Endothelial cell of hepatic sinusoid (primary cell): ENCODE measurements at regions not wholly inside any gene's neighbourhood (a gene's known extent, or its start where the extent isn't known, plus 50 kb on each side); places are given as distances from the start of the nearest gene placed in this dataset.

ENCODE experiments used
- in situ Hi-C: cut with HindIII; loops from 2 replicates; pipeline ENCODE4 v1.10.0; 2017; ENCODE audit warnings: low sequenced_read_pairs

DNA sequence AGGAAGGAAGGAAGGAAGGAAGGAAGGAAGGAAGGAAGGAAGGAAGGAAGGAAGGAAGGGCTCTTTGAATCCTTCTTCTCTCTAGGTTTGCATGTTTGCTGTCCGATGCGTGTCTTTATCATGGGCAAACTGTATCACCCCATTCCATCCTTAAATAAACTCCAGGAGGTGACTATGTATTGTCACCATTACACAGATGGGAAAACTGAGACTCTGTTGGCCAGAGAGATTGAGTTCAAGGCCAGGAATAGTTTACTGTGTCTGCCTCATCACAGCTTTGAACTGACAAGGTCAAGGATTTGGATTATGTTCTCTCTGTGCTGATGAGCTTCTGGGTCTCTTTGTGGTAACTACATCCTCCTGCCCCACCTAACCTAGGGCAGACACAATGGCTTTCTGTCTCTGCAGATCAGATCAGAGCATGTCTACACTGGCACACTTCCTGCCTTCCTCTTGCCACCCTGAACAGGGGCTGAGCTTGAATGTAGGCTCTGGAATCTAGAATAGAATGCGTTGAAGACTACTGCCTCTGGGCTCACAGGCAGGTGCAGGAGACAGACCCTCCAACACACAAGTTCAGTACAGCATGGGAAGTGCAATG is 78.9 kb upstream of the MAP1LC3B2 start:
- in situ Hi-C loops: no loop called here

DNA sequence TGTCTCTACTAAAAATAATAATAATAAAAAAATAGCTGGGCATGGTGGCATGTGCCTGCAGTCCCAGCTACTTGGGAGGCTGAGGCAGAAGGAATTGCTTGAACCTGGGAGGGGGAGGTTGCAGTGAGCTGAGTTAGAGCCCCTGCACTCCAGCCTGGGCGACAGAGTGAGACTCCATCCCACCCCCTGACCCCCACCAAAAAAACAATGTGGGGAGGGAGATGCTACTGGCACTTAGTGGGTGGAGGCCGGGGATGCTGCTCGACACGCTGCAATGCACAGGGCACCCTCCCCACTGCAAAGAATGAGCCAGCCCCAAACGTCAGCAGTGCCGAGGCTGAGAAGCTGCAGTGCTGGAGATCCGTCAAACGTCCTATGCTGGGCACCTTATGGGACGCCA is 77.5 kb upstream of the MAP1LC3B2 start:
- in situ Hi-C loops: no loop called here

DNA sequence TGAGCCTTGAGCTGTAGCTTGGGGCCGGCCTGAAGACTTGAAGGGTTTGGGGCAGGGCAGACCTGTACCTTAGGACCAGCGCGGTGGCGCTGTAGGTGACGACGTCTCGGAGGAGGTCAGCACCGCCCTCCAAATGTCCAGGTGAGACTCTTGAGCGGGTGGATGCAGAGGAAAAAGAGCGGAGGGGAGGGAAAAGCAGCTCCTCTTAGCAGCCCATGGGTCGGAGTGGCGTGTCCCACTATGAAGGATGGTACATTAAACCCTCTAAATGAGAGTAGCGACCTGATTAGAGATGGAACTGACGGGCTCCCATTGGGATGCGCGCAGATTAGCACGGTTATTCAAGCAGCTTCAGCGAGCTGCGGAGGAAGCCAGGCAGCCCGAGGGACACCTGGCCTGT is 77.0 kb upstream of the MAP1LC3B2 start:
- in situ Hi-C loops: no loop called here

DNA sequence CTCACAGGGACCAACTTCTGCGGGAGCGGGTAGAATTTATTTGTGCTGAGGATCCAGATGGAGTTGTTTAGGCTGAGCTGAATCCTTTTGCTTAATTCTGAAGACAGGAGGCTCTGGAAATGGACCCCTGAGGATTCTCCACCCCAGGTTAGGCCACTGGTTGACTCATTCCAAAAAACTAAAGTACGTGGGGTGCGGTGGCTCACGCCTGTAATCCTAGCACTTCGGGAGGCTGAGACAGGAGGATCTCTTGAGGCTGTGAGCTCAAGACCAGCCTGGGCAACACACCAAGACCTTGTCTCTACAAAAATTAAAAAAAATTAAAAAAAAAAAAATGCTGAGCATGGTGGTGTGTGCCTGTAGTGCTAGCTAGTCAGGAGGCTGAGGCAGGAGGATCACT is 76.3 kb upstream of the MAP1LC3B2 start:
- in situ Hi-C loops: no loop called here

DNA sequence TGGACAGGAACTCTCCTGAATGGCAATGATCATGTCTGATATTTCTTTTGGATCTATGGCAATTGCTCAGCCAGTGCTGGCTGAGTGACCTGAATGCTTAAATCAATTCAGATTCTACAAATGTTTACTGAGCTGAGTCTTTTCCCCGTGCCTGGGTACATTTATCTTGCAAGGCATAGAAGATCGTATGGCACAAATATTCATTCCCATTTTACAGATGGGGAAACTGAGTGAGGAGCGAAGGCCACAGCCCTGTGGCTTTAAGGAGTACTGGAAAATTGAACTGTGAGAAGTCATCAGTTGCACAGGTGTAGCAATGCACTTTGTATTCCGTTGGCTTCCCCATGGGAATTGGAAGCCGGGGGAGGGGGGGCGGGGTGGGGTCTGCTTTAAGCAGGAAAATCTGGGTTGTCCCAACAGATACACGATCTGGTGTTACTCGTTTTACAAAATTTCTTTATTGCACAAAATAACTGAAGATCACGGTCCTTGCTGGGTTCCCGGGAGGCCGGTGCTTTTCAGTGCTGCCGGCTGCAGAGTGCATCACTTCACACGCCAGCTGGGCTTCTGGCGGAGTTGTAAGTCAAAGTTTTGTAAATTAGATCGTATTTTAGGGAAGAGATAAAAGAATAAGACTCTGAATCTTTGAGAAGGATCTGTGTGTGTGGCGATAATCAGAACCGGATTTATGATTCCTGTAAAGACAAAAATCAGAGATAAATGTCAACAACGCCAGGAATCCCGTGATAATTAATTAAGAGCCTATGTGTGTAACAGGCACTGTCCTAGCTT is 75.0 kb upstream of the MAP1LC3B2 start:
- in situ Hi-C loops: no loop called here

DNA sequence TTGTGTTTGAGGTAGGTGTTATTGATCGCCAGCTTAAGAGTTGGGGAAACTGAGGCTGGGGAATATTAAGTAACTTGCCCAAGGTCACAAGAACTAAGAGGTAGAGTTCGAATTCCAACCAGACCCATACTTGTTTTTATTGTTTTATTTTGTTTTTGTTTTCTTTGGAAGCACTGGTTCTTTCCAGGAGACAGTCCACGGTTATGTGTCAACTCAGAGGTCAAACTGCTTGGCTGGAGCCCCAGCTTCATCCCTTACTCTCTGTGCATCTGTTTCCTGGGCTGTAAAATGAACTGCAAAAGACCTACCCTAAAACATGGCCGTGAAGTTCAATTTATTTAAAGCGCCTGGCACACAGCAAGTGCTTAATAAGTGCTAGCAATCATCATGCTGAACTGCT is 74.4 kb upstream of the MAP1LC3B2 start:
- in situ Hi-C loops: no loop called here

DNA sequence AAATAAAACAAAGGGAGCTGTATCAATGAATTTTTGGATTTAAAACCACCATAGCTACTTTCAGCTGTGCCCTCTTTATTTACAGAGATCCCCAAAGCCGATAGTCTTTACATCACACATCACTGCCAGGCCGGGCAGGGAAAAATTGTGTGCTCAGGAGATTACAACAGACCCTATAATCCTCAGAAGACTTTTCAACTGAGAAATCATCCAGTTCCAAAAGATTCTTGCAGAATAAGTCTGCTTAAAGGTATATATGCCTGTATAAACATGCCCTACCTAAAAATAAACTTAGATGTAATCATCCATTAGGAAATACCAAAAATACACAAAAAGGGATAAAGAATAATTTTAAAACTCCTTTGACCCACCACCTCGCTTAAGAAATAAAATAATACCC is 70.1 kb upstream of the MAP1LC3B2 start:
- in situ Hi-C loops: no loop called here

DNA sequence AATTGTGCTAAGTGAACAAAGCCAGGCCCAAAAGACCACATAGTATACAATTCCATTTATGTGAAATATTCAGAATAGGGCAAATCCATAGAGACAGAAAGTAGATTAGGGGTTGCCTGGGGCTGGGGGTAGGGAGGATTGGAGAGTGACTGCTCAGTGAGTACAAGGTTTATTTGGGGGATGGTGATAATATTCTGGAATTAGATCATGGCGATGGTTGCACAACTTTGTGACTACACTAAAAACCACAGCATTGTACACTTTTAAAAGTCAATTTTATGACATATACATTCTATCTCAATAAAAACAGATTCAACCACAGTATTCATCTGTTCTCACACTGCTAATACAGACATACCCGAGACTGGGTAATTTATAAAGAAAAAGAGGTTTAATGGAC is 68.7 kb upstream of the MAP1LC3B2 start:
- in situ Hi-C loops: no loop called here

DNA sequence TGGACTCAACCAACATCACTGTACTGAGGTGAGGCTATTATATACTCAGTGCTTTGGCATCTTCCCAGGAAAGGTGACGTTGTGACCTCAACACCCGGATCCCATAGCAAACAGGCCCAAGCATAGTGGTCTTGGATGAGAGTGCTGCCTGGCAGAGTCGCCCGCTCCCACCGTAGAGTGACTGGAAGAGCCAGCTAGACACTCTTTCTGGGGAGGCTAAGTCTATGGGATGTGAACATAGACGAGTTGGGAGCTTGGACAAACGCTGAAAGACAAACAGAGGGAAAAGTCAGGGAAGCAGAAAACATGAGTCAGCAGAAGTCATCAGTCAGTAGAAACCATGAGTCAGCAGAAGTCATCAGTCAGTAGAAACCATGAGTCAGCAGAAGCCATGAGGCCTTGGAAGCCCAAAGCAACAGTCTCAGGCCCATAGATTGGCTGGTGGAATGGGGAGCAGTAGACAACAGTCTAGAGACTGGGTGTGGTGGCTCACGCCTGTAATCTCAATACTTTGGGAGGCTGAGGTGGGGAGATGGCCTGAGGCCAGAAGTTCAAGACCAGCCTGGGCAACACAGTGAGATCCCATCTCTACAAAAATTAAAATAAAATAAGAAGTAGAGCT is 66.4 kb upstream of the MAP1LC3B2 start:
- in situ Hi-C loops: no loop called here

DNA sequence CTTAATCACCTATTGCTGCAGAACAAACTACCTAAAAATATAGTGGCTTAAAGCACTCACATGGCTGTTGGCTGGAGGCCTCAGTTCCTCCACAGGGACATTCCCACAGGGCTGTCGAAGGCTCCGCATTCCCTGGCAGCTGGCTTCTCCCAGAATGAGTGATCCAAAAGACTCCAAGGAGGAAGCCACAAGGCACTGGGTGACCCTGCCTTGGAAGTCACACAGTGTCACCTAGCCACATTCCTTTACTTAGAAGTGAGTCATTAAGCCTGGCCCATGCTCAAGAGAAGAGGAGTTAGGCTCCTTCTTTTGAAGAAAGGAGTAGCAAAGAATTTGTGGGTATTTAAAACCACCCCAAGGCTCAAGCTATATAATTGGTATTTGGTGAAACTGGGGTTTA is 63.9 kb upstream of the MAP1LC3B2 start:
- in situ Hi-C loops: no loop called here

DNA sequence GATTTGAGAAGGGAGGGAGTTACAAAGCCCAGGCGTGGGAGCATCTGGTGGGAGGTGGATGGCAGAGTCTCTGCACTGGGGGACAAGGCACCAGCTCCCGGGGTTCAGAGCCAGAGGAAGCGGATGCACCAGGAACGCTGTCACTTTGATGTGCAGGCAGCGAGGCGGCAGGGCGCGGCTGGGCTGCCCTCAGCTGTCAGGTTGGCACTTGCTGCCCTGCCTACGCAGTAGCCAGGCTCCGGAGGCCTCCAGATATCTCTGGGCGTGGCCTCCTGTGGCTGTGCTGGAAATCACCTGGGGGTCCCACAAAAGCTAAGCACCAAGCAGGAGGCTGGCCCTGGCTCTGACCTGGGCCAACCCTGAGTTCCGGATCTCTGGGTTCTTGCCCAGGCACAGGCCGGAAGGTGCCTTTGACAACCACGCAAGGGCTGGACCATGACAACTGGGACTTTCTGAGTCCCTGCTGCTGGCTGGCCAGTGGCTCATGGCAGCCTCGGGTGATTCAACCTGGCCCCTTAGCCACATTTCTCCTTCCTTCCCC is 62.1 kb upstream of the MAP1LC3B2 start:
- in situ Hi-C loops: no loop called here

DNA sequence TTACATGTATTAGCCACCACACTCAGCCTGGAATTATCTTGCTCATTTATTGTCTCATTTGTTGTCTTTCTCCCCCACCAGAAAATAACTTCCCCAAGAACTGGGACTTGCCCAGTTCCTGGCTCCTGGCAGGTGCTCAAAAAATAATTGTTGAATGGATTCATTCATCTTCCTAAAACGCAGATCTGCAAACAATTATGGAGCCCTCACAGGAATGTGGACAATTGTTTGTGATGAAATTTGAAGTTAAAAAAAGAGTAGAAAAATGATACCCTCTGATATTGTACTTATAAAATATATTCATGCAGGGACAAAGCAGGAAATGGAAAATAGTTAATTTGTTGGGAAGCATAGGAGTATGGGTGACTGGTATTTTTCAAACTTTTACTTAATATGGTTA is 60.7 kb upstream of the MAP1LC3B2 start:
- in situ Hi-C loops: no loop called here

DNA sequence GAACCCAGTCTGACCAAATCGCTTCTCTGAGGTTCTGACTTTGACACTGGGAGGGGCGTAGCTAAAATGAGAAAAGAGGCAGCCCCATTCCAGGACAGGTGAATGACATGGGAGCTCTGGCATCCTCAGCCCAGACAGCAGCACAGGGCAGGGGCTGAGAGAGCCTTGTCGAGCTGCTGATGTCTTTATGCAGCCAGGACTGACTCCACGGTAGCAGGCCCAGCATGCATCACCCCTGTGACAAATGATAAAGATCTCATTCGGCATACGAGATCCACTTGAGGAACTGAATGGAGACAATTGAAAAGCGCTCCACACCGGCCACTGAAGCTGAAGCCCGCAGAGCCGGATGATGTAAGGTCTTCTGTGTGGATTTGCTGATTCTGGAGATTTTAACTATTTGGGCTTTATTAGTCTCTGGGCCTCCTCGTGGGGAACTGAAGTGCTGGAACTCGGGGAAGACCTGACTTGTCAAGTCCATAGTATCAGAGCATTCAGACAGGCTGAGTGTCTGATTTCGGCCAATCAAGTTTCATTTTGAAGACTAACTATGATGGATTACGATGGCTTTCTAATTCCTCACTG is 56.9 kb upstream of the MAP1LC3B2 start:
- in situ Hi-C loops: no loop called here

DNA sequence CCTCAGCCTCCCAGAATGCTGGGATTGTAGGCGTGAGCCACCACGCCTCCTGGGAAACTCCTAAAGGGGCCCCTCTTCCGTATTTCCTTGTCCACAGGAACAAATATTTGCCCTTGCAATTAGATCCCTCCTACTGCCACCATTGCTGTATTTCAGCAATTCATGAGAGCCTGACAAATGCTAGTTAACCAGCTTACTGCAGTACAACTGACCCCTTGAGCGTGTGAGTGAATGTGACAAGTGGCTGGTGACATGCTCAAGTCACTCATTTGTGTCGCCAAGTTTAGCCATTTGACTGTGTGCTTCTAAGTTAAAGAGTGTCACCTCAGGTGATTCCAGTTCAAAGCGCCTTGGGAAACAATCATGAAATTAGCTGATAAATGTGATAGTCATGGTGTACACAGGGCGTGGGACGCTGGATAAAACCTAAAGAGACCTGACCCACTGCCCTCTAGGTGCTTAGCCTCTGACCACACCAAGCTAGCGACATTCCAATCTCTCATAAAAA is 56.1 kb upstream of the MAP1LC3B2 start:
- in situ Hi-C loops: no loop called here

DNA sequence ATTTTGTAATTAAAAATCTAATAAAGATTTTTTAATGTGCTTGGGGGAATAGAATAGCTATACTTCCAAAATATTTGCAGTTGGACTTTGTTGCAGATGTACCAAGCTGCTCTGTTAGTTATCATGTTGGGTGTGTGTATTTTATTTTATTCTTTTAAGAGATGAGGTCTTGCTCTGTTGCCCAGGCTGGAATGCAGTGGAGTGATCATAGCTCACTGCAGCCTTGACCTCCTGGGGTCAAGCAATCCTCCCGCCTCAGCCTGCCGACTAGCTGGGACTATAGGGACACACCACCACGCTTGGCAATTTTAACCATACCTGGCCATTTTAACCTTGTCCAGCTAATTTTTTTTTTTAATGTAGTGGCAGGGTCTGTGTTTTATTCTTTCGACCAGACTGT is 54.7 kb upstream of the MAP1LC3B2 start:
- in situ Hi-C loops: no loop called here

DNA sequence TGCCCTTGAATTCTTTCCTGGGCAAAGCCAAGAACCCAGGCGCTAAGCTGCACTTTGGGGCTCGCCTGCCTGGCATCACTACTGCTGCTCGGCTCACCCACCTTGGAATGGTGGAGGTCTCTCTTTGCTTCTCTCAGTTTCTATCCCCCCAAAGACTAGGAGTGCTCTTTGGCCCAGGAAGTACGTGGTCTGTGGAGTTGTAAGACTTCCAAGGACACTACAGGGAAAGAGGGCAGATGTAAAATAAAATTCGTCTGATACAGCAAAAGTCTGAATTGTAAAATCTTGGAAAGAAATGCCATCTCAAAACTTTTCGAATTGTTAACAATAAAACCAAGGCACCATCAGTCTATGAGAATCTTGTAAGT is 52.5 kb upstream of the MAP1LC3B2 start:
- in situ Hi-C loops: no loop called here

DNA sequence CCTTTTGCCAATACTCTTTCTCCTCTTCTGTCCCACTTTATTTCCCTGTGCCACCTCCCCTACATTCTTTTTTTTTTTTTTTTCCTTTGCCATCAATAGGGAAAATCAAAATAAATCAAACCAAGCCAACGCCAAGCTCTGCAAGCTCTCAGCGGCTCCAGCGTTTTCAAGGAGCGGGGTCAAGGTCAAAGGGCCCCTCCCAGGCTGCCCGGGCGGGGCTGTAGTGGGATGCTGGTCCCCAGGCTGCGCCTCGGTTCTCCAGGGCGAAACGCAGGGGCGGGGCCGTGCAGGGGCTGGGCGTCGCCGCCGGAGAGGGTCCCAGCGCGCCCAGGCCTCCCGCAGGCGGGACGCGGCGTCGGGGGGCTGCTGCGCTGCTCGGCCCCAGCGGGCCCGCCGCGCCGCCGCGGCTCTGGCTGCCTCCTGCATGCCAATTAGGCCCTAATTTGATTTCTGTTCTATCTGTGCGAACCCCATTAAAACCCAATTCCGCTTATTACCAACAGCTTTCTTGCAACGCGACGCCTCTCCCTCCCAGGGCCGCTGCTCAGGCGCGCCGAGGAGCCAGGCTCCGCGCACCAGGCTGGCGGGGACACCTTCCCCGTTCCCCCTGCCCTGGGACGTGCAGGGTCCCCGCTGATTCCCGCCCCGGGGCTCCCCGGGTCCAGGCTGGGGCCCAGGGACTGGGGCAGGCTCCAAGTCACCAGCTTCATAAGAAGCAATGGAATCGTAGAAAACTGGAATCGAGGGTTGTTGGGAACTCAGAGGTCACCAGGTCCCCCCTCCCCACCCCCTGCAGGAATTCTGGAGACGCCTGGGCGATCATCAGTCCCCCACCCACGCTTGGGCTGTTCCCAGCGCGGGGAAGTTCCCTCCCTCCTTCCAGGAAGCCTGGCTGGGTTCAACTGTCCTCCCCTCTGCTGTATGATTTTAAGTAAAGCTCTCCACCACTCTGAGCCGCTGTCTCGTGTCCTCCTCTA is 50.7 kb upstream of the MAP1LC3B2 start:
- in situ Hi-C loops: no loop called here
